GM18519 (cell line): ENCODE measurements at regions not wholly inside any gene's neighbourhood (a gene's known extent, or its start where the extent isn't known, plus 50 kb on each side); places are given as distances from the start of the nearest gene placed in this dataset.
"Not testable (repeated sequence)": the region's sequence is repeated elsewhere in the genome, so short reads cannot be mapped to it uniquely, and the experiment has no call there.

ENCODE experiments used
- ATAC-seq: cut with Tn5 transposase; IDR thresholded peaks from one replicate; pipeline ENCODE4 v1.9.1; 2021; ENCODE audit warnings: mild to moderate bottlenecking, moderate library complexity; ENCODE audit not compliant: unreplicated experiment, low FRiP score

- no peak for ATAC-seq
These were observed 588.8 kb upstream of the GOLIM4 start for GRCh38 chr3:168684519-168684918.

- no peak for ATAC-seq
These were observed 583.0 kb upstream of the GOLIM4 start for GRCh38 chr3:168678730-168679129.

GRCh38 chr3:168671091-168671490, 575.4 kb upstream of the GOLIM4 start:
- no peak for ATAC-seq

DNA sequence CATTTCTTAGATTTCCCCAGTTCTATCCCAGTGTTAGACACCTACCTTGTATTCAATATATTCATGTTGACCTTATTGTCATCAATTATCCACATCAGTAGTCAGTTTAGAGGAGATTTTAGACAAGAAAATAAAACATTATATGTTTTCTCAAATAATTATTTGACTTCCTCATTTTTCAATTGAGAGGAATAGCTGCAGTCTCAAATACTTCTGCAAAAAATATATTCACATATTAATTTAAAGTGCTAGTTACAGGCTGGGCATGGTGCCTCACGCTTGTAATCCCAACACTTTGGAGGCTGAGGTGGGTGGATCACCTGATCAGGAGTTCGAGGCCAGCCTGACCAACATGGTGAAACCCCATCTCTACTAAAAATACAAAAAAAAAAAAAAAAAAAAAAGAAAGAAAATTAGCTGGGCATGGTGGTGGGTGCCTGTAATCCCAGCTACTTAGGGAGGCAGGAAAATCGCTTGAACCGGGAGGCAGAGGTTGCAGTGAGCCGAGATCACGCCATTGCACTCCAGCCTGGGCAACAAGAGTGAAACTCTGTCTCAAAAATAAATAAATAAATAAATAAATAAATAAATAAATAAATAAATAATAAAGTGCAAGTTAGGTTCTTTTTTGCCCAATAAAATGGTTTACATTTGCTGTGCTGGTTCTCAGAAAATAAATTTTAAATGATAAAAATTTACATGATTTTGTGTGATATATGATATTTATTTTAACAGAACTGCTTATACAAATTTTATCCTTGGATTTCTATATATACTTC, 565.3 kb upstream of the GOLIM4 start:
- not testable (repeated sequence) for ATAC-seq

DNA sequence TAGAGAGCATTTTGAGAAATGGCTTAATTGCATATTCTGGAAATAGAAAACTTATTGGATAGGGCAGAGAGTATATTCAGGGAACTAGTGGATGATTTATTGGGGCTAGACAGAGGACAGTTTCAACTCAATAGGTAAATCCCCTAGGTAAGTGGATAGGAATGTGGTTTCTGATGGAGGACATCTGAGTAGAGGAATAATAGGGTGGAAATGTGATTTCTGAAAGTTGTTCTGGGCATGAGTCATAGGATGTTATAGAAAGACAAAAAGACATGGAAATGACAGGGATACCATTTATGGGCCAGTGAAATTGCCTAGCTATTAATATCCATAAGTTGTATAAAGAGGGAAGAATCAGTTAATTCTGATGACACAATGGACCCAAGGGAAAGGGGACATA, 563.3 kb upstream of the GOLIM4 start:
- no peak for ATAC-seq

DNA sequence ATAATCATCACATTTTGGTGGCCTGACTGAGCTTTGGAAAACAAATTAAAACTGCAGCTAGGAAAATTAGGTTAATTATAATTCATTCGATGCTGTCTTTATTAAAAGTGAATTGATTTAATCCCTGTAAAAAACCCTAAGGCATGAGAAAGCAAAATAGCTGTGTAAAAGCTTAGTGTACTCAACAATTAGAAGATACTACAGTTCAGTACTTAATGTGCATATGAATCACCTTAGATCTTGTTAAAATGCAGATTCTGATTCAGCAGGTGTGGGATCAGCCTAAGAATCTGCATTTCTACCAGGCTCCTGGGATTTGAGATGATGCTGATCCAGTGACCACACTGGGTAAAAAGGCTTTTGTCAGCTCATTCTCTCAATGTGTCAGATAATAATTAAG, 559.9 kb upstream of the GOLIM4 start:
- ATAC-seq = no peak

DNA sequence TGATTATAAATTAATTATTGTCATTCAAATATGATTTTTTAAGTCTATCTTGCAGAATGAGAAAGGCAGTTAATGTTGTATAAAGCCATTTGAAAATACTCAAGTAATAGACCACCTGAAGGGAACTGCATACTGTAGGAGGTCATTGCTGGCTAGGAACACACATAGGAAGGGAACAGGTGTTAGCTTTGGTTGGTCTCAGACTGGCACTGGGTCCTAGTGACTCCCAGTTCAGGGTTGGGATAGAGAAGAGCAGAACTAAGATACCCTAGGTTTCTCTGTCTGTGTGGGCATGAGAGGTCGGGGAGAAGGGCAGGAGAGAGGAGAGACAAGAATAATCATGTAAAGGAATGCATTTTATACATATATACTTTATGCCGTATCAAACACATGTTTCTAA, 559.0 kb upstream of the GOLIM4 start:
- no peak for ATAC-seq

DNA sequence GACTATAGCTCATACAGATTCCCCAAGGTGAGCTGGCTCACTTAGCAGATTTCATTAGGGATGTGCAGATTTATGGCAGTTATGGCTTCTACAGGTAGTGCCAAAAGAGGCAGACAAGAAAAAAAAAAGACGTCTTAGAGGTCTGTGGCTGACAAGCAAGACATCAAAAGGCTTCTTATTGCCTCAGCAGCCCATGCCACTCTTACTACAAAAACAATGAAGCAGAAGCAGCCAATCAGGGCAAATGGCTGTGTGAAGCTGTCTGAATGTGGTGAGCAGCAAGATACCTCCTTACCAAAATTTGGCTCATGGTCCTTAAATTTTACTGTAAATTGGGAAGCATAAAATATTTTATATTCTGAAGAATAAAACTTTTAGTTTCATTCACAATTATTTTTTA, 557.5 kb upstream of the GOLIM4 start:
- no peak for ATAC-seq

DNA sequence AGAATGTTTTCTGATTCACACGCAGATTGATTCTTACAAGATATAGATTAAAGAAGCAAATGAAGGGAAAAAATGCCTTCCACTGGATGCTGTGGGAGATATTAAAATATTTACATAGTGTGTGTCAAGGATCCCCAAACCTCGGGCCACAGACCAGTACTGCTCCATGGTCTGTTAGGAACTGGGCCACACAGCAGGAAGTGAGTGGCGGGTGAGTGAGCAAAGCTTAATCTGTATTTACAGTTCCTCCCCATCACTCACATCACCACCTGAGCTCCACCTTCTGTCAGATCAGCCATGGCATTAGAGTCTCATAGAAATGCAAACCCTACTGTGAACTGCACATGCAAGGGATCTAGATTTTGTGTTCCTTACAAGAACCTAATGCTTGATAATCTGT, 552.6 kb upstream of the GOLIM4 start:
- ATAC-seq = no peak

DNA sequence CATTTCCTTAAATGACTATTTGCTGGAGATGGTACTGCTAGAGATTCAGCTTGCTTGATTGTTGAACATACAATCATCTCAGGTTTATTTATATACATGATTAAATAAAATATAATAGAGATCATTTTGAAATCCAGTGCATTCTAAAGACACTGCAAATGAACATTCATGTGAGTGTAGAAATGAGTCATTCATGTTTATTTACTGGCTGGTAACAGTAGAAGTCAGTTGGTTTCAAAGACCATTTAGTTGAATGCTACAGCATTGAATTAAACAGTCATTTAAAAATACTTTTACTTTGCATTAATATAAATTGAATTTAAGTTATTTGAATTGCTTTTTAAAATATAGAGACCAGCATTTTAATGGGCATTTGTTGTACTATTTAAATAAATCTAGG, 551.9 kb upstream of the GOLIM4 start:
- ATAC-seq = no peak

- no peak for ATAC-seq
These were observed 549.5 kb upstream of the GOLIM4 start for GRCh38 chr3:168645180-168645579.

DNA sequence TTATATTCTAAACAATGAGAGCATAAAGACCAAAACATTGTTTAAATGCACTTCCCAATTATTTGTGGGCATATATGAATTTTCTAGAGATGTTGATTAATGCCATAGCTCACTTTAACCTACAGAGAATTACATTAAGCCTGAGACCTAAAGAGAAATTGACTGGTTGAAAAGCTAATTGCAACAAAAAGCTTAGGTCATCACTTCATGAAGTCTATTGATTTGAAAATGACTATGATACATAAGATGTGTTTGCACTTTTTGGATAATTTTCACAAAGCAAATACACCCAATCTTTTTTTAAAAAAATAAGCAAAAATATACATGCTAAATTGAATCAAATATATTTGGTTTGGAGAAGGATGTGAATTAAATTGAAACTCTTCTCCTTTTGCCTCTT, 532.8 kb upstream of the GOLIM4 start:
- ATAC-seq = no peak

- no peak for ATAC-seq
These were observed 529.8 kb upstream of the GOLIM4 start for GRCh38 chr3:168625477-168625876.

DNA sequence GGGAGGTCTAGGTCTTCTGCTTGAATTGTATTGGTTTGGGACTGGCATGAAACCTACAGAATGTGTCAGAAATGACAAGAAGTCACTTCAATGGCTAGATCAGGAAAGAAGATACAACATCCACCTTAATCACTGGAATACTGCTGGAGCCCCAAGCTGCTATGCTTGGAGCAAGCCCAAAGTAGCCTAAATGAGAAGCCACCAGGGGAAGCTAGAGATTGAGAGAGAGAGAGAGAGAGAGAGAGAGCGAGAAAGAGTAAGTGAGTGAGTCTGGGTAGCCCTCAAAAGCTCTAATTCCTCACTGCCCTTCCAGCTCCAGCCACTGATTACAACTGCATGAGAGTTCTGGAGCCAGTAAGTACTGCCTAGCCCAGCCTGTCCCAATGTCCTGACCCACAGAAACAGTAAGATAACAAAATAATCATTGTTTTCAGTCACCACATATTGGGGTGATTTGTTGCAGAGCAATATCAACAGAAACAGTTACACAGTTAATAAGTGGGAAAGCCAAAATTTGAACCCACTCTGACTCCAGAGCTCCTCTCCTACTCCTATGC, 529.2 kb upstream of the GOLIM4 start:
- no peak for ATAC-seq

DNA sequence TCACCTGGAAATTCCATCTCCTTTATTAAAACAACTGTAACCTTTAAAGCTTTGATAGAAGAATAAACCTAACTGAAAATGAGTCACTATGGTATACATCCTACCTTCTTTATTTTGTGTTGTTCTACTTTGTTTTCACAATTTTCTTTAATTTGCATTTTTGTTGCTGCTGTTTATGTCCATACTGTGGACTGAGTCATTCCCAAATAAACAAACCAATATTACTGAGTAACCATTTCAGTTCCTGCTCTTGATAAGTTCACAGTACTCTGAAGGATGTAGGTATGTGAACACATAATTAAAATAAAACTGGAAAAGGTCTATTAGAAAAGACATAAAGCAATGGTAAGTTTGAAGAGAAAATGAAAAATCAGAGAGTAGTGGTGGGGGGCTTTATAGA, 528.5 kb upstream of the GOLIM4 start:
- no peak for ATAC-seq

DNA sequence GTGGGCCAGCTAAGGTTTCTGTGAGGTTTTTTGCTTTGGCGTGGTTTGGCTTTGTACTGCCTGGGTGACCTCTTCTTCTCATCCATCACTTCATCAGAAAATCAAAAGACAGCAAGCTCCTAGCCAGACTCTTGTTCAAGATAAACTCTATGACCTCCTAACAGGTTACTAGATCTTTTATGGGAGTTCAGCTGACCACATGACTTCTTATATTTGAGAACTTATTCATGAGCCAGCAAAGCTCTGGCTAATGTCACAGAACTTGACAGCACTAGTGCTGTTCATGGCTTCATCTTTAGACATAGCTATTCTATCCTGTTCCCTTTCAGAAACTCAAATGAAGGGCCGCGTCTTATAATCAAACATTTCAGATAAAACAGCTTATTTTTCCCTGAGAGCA, 527.1 kb upstream of the GOLIM4 start:
- ATAC-seq = no peak

- peak; percentile 46 for ATAC-seq
These were observed 525.1 kb upstream of the GOLIM4 start for GRCh38 chr3:168620854-168621253.

- ATAC-seq = no peak
These were observed 523.2 kb upstream of the GOLIM4 start for GRCh38 chr3:168618827-168619470.

- no peak for ATAC-seq
These were observed 521.9 kb upstream of the GOLIM4 start for GRCh38 chr3:168617658-168618057.

- ATAC-seq = no peak
These were observed 521.2 kb upstream of the GOLIM4 start for GRCh38 chr3:168616915-168617314.

DNA sequence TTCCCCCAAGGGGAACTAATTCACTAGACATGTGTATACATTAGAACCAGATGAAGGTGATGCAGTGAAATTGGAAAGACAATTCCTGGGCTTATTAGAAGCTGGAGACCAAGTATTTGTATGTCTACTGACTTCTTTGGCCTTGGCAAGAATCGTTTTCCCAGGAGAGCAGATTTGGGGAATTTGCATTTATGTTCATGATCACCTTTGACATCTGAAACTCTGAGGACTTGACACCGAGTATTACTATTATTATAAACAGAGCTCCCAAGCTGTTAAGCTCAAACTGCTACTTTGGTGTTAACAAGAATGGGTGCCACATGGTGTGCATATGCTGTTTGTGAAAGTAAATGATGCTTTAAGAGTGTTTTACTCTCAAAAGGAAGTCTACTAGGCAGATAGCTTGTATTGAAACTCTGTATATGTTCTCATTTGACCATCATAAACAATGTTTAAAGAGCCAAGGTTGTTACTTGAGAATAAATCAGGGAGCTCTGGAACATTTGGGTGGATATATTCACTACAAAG, 519.8 kb upstream of the GOLIM4 start:
- ATAC-seq = no peak

GRCh38 chr3:168613151-168613550, 517.4 kb upstream of the GOLIM4 start:
- ATAC-seq = no peak
